Central memory CD4-positive, alpha-beta T cell (primary cell): ENCODE measurements at regions not wholly inside any gene's neighbourhood (a gene's known extent, or its start where the extent isn't known, plus 50 kb on each side); places are given as distances from the start of the nearest gene placed in this dataset.
A peak's percentile ranks its signal among the peaks of the same experiment; 100 is the strongest.

Source experiments
- DNase-seq: peaks from one replicate; pipeline ENCODE4 v3.0.0; 2022

DNA sequence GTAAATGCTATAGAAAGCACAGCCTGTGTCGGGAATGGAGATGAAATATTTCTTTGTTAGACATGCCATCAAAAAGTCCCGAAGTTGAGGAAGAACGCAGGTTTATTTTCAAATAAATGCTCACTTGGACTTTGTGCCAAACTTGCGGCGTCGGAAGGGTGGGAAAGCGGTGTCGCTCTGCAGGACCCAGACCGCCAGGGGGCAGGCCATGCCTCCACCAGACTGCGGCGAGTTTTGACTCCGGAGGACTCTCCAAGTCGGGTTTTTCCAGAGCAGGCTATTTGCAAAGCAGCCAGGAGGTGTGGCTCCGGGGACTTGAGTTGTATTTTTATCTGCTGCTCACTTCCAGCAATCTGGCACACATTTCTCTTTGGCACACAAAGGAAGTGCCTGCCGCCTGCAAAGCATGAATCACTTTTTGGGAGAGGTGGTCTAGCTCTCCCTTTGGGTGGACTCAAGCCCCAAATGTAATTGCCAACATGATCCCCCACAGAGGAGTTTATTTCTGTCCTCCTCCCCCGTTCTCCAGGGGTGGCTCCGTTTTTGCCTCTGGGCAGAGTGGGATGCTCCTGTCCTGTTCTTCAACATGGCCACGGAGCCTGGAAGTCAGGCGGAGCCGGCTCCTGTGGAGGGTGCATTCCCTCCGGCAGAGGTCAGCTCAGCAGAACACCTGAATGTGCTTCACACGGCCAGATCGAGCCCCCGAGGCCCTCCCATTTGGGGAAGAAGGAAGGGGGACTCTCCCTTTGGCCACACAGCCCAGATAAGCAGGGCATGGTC is 82.3 kb upstream of the GPR26 start:
- DNase-seq: no peak

DNA sequence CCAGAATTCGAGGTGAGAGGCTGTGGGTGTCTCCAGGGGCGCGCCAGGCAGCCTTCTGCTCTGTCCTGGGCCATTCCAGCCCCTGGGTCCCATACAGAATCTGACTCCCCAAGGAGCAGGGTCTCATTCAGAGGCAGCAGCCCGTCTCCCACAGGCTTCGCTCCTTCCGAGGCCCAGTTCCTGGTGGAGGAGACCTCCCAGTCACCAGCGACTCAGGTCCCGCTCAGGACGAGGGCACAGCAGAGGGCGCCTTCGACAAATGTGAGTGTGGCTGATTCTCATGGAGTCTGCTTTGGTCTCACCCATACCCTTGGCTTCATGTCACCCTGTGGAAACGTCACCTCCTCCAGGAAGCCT is 81.8 kb upstream of the GPR26 start:
- no peak for DNase-seq

DNA sequence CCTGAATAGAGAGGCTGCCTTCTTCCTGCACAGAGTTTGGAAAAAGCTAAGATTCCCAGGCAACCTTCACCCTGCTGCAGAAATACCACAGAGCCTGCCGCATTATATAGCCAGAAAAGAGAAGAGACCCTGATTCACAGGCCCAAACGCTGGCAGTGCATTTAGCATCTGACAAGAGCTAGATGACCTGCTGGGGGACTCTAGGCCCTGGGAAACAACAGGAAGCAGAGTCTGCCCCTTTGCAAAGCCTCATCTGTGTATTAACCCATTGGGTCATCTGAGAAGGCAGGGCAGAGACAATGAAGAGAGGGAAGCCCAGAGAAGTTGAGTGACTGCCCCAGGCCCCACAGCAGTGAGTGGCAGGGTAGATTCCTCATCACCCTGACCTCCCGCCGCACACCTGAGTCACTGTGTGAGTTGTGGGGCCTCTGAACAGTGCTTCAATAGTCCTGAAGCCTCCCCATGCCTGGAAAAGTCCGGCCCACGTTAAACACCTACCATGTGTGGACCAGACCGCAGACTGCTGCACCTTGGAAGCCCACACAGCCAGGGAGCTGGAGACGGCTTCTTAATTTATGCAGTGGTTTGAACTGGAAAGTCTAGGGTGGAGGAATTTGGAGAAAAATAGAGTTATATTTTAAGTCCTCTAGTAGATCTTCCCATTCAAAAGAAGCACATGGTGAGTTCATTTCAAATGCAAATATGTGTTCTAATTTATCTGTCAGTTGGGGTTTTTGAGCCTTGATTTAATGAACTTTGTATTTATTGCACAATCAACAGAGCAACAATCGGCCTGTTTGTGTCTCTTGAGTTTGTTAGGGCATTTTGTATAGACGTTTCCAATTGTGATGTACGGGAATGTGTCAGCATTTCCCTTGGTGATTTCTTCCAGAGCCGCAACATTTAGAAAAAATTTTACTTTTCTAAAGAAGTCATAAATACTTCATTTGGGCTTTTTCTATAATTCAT is 80.4 kb upstream of the GPR26 start:
- no peak for DNase-seq

GRCh38 chr10:123587110-123587509 is 79.0 kb upstream of the GPR26 start:
- DNase-seq: no peak

DNA sequence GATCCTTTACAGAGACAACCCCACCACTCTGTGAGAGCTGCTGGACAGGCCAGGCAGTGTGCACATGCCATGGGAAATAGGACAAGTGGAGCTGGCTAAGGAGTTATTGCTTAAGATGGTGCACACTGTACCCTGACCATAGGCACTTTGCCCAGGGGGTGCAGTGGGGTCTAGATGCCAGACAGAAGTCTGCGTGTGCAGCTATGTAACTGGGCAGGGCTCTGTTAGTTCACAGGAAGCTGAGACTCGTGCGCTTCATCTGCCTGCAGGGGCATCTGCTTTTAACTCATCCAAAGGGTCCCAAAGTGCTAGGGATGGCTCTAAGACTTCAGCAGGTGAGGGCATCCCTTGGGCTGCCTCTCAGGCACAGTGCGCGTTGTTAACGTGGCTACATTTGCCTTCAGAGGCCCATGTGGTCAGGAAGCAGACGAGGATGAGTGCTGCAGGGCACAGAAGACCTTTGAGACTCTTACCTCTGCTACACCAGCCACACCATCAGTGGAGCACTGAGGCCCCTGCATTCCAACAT is 77.7 kb upstream of the GPR26 start:
- no peak for DNase-seq

DNA sequence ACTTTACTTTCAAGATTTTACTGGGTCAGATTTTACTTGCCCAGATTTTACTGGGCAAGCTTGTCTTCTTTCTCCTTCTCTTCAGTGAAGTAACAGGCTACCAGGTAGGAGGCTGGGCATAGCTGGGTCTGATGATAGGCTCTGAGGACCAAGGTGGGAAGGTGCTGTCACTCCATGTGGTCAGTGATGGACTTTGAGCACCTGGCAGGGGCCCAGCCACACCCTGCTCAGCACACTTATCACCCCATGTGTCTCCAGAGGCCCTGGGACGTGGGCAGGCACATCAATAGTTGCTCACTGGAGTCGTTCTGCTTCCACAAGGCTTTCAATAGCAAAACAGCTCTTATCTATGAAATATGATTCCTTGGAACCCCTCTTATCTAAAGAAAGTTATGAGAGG is 70.5 kb upstream of the GPR26 start:
- no peak for DNase-seq

DNA sequence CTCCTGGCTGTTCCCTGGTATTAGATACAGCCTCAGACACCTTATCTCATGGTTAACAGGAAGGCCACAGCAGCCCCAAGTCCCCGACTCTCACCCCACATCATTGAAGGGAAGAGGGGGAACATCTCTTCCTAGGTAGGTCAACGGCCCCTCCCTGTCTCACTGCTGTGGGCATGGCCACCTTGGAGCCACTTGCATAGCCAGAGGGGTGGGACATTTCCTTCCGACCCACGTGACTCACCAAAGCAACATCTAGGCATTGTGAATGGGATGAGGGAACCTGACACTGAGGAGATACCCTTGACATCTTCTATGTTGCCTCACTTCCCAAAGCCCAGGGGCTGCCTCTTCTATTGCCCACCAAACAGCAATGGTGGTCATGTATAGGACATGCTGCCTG is 68.5 kb upstream of the GPR26 start:
- no peak for DNase-seq

DNA sequence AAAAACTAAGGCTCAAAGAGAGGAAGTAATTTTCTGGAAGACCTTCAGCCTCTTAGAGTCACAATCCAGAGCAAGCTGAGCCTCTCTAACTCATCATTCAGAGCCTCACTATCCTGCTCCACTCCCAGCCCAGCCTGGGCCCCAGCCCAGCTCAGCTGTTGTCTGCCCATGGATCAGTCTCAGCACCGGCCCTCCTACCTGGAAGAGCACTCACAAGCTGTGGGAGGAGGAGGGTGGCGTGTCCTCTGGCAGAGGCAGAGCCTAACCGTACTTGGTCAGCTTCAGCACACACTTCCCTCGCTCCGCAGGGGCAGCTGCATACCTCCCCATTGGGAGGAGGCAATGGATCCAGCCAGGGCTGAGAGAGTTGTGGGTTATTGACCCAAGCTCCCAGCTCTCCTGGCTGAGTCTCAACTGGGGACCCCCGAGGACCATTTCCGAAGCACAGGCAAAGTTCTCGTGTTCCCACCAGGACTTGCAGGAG is 66.7 kb upstream of the GPR26 start:
- no peak for DNase-seq

GRCh38 chr10:123600177-123600576 is 66.0 kb upstream of the GPR26 start:
- DNase-seq: no peak

DNA sequence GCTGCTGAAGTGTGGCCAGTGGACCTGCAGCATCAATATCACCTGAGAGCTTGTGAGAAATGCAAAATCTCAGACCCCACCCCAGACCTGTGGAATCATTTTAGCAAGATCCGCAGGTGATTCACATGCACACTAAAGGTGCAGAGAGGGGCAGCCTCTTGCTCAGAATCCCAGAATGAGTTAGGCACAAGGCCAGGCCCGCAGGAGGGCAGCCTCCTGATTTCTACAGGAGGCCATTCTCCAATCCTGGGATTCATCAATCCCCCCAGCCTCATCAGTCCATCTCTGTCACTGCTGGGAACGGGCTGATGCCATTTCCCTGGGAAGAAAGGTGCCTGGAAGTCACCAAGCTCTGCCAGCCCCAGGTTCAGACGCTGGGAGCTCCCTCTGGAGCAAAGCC is 63.0 kb upstream of the GPR26 start:
- DNase-seq: no peak

DNA sequence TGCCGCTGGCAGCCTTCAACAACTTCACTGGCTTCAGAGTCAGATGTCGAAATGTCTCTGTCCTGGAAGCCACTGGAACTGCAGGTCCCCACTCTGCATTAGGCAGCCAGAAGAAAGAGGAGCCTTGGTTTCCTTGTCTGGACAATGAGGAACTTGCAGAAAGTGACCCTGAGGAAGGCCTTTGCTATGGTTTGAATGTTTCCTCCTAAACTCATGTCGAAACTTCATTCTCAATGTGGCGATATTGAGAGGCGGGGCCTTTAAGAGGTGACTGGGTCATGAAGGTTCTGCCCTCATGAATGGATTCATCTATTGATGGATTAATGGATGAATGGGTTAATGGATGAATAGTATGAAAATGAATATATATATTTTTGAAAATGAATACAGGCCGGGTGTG is 61.6 kb upstream of the GPR26 start:
- no peak for DNase-seq

DNA sequence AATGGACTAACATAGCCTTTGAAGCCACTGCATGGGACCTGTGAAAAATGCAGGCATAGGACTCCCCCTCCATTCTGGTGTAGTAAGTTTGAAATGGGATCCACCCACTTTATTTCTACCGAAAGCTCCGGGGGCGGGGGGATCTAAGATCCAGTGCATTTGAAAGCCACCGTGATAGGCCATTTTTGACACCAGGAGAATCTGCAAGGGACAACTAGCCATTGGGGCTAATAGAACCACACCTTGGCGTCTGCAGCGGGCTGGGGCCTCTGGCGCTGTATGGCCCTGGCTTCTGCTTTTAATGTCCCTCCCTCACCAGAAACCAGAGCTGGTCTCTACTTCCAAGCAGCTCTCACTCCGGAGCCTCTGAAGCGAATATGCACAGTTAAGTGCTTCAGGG is 60.1 kb upstream of the GPR26 start:
- no peak for DNase-seq

DNA sequence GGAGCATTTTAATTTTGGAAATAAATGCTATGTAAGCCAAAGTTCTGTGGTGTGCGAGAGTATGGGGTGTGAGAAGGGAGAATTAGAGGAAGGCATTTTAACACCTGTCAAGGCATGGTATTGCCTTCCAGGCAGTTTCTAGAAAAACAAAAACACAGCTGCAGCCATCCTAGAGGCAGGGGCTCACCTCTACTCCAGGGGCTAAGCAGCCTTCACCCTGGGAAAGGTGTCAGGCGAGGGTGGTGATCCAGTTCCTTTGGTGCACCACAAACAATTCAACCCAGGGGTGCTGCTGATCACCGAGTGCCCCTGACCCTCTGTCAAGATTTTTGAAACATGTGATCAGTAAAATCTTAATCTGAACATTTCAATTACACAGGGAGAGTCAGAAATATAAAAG is 59.2 kb upstream of the GPR26 start:
- no peak for DNase-seq

DNA sequence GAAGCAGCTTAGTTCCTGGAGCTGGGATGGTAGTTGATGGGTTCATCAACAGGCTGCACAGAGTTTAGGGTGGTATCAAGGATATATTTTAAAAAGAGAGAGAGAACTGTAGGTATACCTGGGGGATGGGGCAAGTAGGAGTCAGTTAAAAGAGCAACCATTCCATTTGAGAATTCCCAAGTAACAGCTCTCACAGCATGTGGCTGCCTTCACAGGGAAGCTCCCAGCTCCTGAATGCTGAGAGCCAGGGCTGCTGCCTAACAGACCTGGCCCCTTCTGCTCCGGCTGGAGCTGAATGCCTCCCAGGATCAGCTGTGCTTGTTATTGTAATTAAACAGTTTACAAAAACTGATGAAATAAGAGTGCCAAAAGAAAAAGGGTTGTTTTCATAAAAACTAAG is 58.8 kb upstream of the GPR26 start:
- DNase-seq: no peak

GRCh38 chr10:123608047-123608446 is 58.1 kb upstream of the GPR26 start:
- no peak for DNase-seq

GRCh38 chr10:123611243-123611642 is 54.9 kb upstream of the GPR26 start:
- no peak for DNase-seq

- DNase-seq: no peak
Observed at GRCh38 chr10:123611876-123612275, 54.3 kb upstream of the GPR26 start.

DNA sequence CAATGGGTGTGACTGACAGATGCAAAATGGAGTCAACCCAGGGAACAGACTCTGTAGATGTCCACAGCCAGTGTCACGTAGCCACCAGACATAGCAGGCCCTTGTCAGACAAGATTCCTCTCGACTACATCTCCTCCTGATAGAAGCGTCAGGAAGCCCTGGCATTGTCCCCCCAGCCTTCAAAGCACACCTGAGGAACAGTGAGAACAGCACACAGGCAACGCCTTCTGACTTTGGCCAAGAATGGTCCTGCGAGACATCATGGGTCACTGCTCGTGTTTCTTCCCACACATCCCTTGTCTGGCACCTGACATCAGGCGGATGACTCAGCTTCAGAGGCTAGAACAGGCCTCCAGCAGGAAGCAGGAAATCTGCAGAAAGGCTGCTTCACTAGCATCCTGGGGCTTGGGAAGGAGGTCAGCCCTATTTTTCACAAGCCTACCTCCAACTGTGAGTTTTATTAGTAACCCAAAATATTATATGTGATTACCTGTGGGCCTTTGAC is 52.8 kb upstream of the GPR26 start:
- DNase-seq: no peak

DNA sequence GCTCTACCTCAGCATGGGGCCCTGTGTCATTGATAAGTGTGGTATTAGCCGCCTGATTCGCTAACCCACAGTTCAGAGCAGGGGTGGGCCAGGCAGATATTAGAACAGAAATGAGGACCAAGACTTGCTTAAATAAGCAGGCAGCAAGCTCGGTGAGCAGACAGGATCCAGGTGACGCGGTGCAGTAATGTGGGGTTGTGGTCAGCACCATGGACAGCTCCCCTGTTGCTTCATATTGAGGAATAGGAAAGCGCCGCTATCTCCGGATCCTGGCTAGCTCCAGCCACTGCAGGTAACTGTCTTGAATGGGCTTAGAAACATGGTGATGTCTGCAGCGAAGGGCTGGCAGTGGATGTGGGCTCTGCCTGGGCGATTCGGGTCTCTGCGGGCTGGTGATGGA is 51.3 kb upstream of the GPR26 start:
- peak; percentile 13 for DNase-seq
